ENCODE measurements at regions not wholly inside any gene's neighbourhood (a gene's known extent, or its start where the extent isn't known, plus 50 kb on each side); places are given as distances from the start of the nearest gene placed in this dataset.

DNA sequence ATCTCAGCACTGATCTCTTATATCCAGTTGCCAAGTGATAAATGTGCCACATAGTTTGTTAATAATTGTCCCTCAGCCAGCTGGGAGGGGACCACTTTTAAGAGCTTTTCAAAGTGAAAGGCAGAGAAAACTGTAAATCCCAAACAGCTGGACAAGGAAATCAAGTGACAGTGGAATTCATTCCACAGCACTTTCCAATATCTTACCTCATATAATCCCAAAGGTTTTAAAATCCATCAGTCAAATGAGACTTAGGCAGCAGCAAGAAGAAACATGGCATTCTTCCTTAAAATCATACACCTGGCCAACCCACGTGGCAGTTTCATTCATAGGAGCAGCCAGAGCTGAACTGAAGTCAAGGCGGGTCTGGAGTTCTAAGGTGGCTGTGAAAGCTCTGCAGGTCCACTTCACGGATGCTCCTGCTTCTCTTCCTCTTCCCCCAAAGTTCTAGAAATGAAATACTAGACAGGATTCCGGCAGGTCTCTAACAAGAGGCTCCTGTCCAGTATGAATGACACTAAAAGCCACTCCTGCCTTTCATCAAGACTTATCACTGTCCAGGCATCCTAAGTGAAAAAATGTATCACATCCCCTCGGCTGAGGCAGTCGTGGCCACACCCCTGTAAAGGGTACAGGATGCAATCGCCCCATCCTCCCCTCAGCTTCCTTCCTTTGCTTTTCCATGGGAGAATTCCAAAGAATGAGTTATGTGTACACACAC is 190.4 kb upstream of the STK17B start:
- TF ChIP-seq, protein P1, sequence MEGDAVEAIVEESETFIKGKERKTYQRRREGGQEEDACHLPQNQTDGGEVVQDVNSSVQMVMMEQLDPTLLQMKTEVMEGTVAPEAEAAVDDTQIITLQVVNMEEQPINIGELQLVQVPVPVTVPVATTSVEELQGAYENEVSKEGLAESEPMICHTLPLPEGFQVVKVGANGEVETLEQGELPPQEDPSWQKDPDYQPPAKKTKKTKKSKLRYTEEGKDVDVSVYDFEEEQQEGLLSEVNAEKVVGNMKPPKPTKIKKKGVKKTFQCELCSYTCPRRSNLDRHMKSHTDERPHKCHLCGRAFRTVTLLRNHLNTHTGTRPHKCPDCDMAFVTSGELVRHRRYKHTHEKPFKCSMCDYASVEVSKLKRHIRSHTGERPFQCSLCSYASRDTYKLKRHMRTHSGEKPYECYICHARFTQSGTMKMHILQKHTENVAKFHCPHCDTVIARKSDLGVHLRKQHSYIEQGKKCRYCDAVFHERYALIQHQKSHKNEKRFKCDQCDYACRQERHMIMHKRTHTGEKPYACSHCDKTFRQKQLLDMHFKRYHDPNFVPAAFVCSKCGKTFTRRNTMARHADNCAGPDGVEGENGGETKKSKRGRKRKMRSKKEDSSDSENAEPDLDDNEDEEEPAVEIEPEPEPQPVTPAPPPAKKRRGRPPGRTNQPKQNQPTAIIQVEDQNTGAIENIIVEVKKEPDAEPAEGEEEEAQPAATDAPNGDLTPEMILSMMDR (conservative IDR thresholded peaks at IDR 0.05; ENCODE audit: low read depth), result no peak
- POLR2A ChIA-PET (ENCODE audit: low non-redundant PET), result no interaction called here
- CTCF ChIA-PET, result no interaction called here
- H3K27ac ChIP-seq, result no peak overlapping the region
- peak; percentile 10 for DNase-seq (ENCODE audit: low spot score)

- CTCF ChIA-PET, result no interaction called here
- POLR2A ChIA-PET (ENCODE audit: low non-redundant PET), result no interaction called here
- TF ChIP-seq, protein P1 (conservative IDR thresholded peaks at IDR 0.05; ENCODE audit: low read depth), result no peak
- DNase-seq (ENCODE audit: low spot score), result no peak
- H3K27ac ChIP-seq, result no peak overlapping the region
Observed at GRCh38 chr2:196362973-196363549, 191.7 kb upstream of the STK17B start.

DNA sequence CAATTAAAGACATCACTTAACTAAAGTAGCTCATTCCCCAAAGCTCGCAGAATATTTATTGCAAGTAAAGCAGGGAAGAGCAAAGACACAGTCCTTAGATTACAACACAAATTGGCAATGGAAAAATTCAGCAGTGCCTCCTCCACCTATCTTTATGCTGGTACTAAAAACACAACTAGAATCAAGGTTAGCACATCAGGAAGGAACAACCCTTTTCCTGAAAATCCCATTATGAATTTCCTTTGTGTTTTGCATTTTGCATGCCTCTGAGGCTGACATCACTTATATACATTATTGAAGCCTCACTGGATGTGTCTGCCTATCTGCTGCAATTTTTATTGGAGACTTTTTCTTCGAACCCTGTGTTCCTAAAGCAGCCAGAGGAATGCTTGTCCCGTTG is 193.8 kb upstream of the STK17B start:
- ChIA-PET CTCF (no interaction called here), POLR2A (ENCODE audit: low non-redundant PET) (no interaction called here)
- no peak for DNase-seq (ENCODE audit: low spot score)
- TF ChIP-seq, protein P1 (conservative IDR thresholded peaks at IDR 0.05; ENCODE audit: low read depth), result no peak
- H3K27ac ChIP-seq, result no peak overlapping the region

DNA sequence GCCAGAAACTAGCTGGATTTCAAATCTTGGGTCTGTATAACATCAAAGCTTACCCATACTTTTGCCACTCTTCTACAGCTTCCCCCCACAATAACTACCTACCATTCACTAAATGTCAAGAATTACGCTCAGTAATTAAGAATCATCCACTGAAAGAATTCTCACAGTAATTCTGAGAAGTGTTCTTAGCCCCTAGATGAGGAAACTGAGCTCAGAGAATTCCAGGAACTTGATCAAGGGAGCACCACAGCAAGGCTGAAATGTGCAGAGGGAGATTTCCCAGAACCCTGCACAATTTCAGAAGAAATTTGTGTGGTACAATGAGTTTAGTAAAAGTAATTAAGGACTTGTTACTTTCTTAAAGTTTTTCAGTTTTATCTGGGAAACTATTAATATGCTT is 194.5 kb upstream of the STK17B start:
- ChIA-PET CTCF (no interaction called here), POLR2A (ENCODE audit: low non-redundant PET) (no interaction called here)
- TF ChIP-seq, protein P1 (conservative IDR thresholded peaks at IDR 0.05; ENCODE audit: low read depth), result no peak
- no peak overlapping the region for H3K27ac ChIP-seq
- no peak for DNase-seq (ENCODE audit: low spot score)

DNA sequence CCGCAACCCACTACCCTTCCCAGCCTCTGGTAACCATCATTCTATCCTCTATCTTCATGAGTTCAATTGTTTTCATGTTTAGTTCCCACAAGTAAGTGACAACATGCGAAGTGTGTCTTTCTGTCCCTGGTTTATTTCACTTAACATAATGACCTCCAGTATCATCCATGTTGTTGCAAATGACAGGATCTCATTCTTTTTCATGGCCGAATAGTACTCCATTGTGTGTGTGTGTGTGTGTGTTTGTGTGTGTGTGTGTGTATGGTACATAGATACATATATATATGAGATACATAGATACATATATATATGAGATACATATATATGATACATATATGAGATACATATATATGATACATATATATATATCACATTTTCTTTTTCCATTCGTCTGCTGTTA is 196.3 kb upstream of the STK17B start:
- no peak for DNase-seq (ENCODE audit: low spot score)
- ChIA-PET POLR2A (ENCODE audit: low non-redundant PET) (no interaction called here), CTCF (no interaction called here)
- H3K27ac ChIP-seq, result no peak overlapping the region
- TF ChIP-seq, protein P1 (conservative IDR thresholded peaks at IDR 0.05; ENCODE audit: low read depth), result no peak

- ChIA-PET CTCF (no interaction called here), POLR2A (ENCODE audit: low non-redundant PET) (no interaction called here)
- TF ChIP-seq, protein P1 (conservative IDR thresholded peaks at IDR 0.05; ENCODE audit: low read depth), result no peak
- H3K27ac ChIP-seq, result no peak overlapping the region
- no peak for DNase-seq (ENCODE audit: low spot score)
Observed at GRCh38 chr2:196368546-196369225, 197.3 kb upstream of the STK17B start.

All from RWPE1 (cell line).